ENCODE measurements at regions not wholly inside any gene's neighbourhood (a gene's known extent, or its start where the extent isn't known, plus 50 kb on each side); places are given as distances from the start of the nearest gene placed in this dataset.

GRCh38 chr20:40806929-40807820 lies 118.1 kb upstream of the MAFB start:
- Mint-ChIP-seq H3K27ac (no peak overlapping the region), H3K27me3 (peaks cover 1% of the 10 kb centered on the region), H3K36me3 (ENCODE audit: low read depth) (no peaks in the 10 kb centered on the region), H3K4me1 (ENCODE audit: low read depth) (peaks cover 15% of the 10 kb centered on the region), H3K4me3 (no peak overlapping the region), H3K9me3 (no peaks in the 10 kb centered on the region)
- intact Hi-C loops (cut with micrococcal nuclease): no loop called here

DNA sequence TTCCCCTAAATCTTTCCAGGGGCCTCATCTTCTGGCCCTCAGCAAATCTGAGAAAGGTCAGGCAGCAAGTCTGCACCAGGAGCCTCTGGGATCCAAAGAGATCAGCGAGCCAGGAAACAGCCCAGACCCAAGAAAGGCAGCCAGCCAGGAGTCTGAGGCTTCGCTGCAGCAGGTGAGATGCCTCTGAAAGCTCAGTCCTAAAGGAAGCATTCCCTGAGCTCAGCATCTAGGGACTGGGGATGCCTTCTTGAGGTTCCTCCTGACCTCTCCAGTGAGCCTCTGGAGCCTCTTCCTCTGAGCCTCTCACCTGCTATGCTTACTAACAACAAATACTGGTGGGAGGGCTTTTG lies 118.8 kb upstream of the MAFB start:
- Mint-ChIP-seq H3K4me1 (ENCODE audit: low read depth) (peaks cover 18% of the 10 kb centered on the region), H3K4me3 (no peak overlapping the region), H3K27me3 (peaks cover 1% of the 10 kb centered on the region), H3K36me3 (ENCODE audit: low read depth) (no peaks in the 10 kb centered on the region), H3K27ac (no peak overlapping the region), H3K9me3 (no peaks in the 10 kb centered on the region)
- intact Hi-C loops (cut with micrococcal nuclease): no loop called here

DNA sequence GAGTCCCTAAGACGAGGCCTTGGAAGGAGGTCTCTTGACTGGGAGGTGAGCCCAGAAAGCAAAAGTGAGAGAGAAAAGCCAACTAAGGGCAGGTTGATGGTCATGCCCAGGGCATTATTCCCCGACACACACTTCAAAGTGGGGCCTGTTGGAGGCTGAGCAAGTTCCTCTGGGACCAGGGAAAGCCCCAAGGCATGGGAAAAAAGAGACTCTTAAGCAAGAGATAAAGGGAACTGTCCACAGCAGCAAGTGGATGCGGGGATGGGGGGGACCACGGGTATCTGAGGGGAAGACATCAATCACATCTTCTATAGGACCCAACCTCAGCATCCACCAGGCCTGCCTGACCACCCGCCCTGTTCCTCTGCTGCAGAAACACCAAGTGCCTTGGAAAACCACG lies 119.9 kb upstream of the MAFB start:
- intact Hi-C loops (cut with micrococcal nuclease): no loop called here
- Mint-ChIP-seq H3K4me1 (ENCODE audit: low read depth) (peaks cover 20% of the 10 kb centered on the region), H3K27ac (no peak overlapping the region), H3K36me3 (ENCODE audit: low read depth) (no peaks in the 10 kb centered on the region), H3K4me3 (no peak overlapping the region), H3K27me3 (peaks cover 3% of the 10 kb centered on the region), H3K9me3 (no peaks in the 10 kb centered on the region)

DNA sequence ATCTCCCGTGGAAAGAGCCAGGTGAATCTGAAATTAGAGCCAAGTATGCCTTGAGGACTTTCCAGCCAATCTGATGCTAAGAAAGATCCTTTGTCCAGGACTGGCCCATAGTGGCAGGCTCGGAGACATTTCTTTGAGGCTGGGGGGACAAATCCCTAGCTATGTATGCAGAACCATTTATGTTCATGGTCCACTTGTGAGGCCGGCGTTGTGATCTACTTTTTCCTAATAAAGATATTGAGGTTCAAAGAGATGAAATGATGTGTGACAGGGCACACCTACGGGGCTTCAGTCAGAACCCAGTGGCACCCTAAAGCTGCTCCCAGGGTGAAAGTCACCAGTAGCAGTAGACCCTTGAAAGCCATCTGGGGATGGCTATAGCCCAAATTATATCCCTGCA lies 120.3 kb upstream of the MAFB start:
- peaks cover 20% of the 10 kb centered on the region for H3K4me1 Mint-ChIP-seq (ENCODE audit: low read depth)

DNA sequence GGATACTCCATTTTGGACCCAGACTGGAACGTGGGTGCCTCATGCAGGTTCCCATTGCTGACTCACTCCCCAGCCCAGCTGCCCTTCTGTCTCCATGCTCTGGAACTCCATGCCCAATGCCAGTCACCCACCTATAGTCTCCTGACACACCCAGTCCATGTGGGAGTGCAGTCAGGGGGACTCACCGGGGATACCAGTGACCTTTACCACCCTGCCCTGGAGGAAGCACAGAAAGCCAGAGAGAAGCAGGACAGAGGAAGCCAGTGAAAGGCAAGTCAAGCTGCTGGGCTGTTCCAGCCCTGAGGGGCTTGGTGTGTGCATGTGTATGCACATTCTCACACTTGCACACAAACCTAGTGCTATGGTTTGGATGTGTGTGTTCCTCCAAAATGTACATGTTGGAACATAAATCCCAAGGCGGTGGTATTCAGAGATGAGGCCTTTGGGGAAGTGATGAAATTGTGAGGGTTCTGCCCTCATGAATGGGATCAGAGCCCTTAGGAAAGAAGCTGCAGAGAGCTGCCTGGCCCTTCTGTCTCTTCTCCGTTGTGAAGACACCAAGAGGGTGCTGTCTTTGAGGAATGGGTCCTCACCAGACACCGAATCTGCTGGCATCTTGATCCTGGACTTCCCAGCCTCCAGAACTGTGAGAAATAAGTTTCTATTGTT lies 121.4 kb upstream of the MAFB start:
- no peaks in the 10 kb centered on the region for H3K36me3 Mint-ChIP-seq (ENCODE audit: low read depth)
- intact Hi-C loops (cut with micrococcal nuclease): no loop called here
- H3K9me3 Mint-ChIP-seq: no peaks in the 10 kb centered on the region
- no peak overlapping the region for H3K27ac Mint-ChIP-seq
- H3K4me3 Mint-ChIP-seq: no peak overlapping the region
- peaks cover 2% of the 10 kb centered on the region for H3K27me3 Mint-ChIP-seq
- peaks cover 20% of the 10 kb centered on the region for H3K4me1 Mint-ChIP-seq (ENCODE audit: low read depth)

More for the DNA sequence above, 120.3 kb upstream of the MAFB start:
- H3K27ac Mint-ChIP-seq: no peak overlapping the region
- H3K4me3 Mint-ChIP-seq: no peak overlapping the region
- H3K36me3 Mint-ChIP-seq (ENCODE audit: low read depth): no peaks in the 10 kb centered on the region
- no peaks in the 10 kb centered on the region for H3K9me3 Mint-ChIP-seq
- intact Hi-C loops (cut with micrococcal nuclease): no loop called here
- peaks cover 3% of the 10 kb centered on the region for H3K27me3 Mint-ChIP-seq

GRCh38 chr20:40811004-40811403 lies 122.0 kb upstream of the MAFB start:
- H3K36me3 Mint-ChIP-seq (ENCODE audit: low read depth): no peaks in the 10 kb centered on the region
- no peak overlapping the region for H3K27ac Mint-ChIP-seq
- H3K4me1 Mint-ChIP-seq (ENCODE audit: low read depth): peaks cover 20% of the 10 kb centered on the region
- no peaks in the 10 kb centered on the region for H3K9me3 Mint-ChIP-seq
- H3K27me3 Mint-ChIP-seq: peaks cover 2% of the 10 kb centered on the region
- no peak overlapping the region for H3K4me3 Mint-ChIP-seq
- intact Hi-C loops (cut with micrococcal nuclease): no loop called here

DNA sequence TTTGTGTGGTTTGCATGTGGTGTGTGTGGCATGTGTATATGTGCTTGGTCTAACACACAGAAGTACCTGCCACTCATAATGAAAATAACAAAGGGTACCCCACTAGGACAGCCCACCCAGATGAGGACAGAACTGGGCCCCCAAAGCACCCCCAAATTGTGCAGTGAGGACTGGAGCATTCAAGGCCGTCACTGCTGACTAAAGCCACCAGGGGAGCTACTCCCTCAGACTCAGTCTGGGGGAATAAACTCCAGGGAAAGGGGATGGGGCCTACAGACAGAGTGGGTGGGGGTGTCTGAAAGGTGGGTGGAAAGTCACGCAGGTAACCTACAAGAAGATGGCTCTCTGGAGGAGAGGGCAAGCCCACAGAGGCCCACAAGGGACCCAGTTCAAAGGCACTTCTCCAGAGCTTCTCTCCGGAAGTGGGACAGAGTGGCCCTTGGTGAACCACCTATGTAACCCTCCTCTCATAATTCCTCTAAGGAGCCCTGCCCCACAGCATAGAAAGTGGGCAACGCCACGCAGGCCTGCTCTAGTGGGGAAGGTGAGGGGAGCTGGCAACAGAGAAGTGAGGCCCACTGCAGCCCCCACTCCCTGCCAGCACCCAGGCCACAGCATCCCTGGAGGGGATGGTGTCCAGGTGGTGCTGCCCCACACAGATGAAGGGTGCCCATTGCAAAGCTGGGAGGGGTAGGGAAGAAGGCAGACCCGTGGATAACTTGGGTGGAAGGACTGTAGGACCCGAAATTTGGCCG lies 122.8 kb upstream of the MAFB start:
- H3K27me3 Mint-ChIP-seq: peaks cover 2% of the 10 kb centered on the region

GRCh38 chr20:40812415-40812925 lies 123.4 kb upstream of the MAFB start:
- no peaks in the 10 kb centered on the region for H3K36me3 Mint-ChIP-seq (ENCODE audit: low read depth)

More for the DNA sequence above, 122.8 kb upstream of the MAFB start:
- intact Hi-C loops (cut with micrococcal nuclease): no loop called here
- no peaks in the 10 kb centered on the region for H3K36me3 Mint-ChIP-seq (ENCODE audit: low read depth)
- no peak overlapping the region for H3K27ac Mint-ChIP-seq
- H3K9me3 Mint-ChIP-seq: no peaks in the 10 kb centered on the region
- H3K4me1 Mint-ChIP-seq (ENCODE audit: low read depth): peaks cover 20% of the 10 kb centered on the region
- H3K4me3 Mint-ChIP-seq: no peak overlapping the region

GRCh38 chr20:40813029-40813431 lies 124.0 kb upstream of the MAFB start:
- Mint-ChIP-seq H3K36me3 (ENCODE audit: low read depth) (no peaks in the 10 kb centered on the region), H3K27ac (no peak overlapping the region), H3K4me1 (ENCODE audit: low read depth) (peaks cover 20% of the 10 kb centered on the region), H3K9me3 (no peaks in the 10 kb centered on the region), H3K4me3 (no peak overlapping the region), H3K27me3 (peaks cover 2% of the 10 kb centered on the region)
- intact Hi-C loops (cut with micrococcal nuclease): no loop called here

More at GRCh38 chr20:40812415-40812925, 123.4 kb upstream of the MAFB start:
- Mint-ChIP-seq H3K4me1 (ENCODE audit: low read depth) (peaks cover 20% of the 10 kb centered on the region), H3K27me3 (peaks cover 2% of the 10 kb centered on the region), H3K4me3 (no peak overlapping the region), H3K27ac (no peak overlapping the region), H3K9me3 (no peaks in the 10 kb centered on the region)
- intact Hi-C loops (cut with micrococcal nuclease): no loop called here

- H3K27me3 Mint-ChIP-seq: peaks cover 2% of the 10 kb centered on the region
- H3K36me3 Mint-ChIP-seq (ENCODE audit: low read depth): no peaks in the 10 kb centered on the region
- H3K4me1 Mint-ChIP-seq (ENCODE audit: low read depth): peaks cover 20% of the 10 kb centered on the region
- no peaks in the 10 kb centered on the region for H3K9me3 Mint-ChIP-seq
- H3K4me3 Mint-ChIP-seq: no peak overlapping the region
- intact Hi-C loops (cut with micrococcal nuclease): no loop called here
- no peak overlapping the region for H3K27ac Mint-ChIP-seq
Observed at GRCh38 chr20:40813708-40814630, 124.9 kb upstream of the MAFB start.

- Mint-ChIP-seq H3K27ac (no peak overlapping the region), H3K4me1 (ENCODE audit: low read depth) (peaks cover 20% of the 10 kb centered on the region), H3K27me3 (peaks cover 2% of the 10 kb centered on the region), H3K9me3 (no peaks in the 10 kb centered on the region), H3K36me3 (ENCODE audit: low read depth) (no peaks in the 10 kb centered on the region), H3K4me3 (no peak overlapping the region)
- intact Hi-C loops (cut with micrococcal nuclease): no loop called here
Observed at GRCh38 chr20:40814631-40814960, 125.6 kb upstream of the MAFB start.

DNA sequence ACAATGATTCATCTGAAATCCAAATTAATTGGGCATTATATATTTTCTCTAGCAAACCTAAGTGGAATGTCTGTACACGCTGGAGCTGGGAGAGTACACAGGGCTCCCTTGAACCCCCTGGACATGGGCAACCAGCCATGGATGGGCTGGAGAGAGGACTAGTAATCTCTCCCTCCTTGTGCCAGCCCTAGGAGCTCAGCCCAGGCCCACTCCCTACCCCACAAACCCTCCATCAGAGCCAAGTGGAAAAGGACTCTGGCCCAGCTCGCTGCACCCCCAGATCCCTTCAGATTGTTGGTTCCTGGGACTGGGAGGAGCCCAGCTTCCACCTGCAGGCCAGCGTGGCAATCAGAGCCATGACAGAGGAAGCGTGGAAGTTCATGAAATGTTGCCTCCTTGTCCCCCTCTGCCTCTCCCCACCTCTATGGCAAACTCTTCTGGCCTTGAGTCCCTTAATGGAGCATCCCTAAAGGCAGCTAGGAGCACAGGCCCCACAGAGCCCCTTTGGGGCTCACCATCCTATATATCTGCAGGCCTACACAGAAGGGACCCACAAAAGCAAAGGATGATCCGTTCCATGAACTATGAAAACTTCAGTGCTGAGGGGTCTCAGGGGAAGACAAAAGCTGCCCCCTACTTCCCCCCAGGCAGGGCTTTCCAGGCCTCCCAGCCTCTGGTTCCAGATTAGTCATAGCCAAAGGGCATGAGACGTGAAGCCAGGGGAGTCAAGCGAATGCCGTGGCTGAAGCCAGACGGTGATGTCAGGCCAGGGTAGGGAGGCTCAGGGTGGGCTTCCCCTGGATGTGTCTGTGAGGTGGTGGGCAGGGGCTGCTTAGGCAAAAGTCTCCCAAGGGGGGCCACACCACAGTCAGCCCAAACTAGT lies 126.4 kb upstream of the MAFB start:
- no peaks in the 10 kb centered on the region for H3K36me3 Mint-ChIP-seq (ENCODE audit: low read depth)
- peaks cover 2% of the 10 kb centered on the region for H3K27me3 Mint-ChIP-seq
- no peak overlapping the region for H3K27ac Mint-ChIP-seq
- H3K9me3 Mint-ChIP-seq: no peaks in the 10 kb centered on the region
- no peak overlapping the region for H3K4me3 Mint-ChIP-seq
- intact Hi-C loops (cut with micrococcal nuclease): no loop called here
- H3K4me1 Mint-ChIP-seq (ENCODE audit: low read depth): peaks cover 15% of the 10 kb centered on the region

DNA sequence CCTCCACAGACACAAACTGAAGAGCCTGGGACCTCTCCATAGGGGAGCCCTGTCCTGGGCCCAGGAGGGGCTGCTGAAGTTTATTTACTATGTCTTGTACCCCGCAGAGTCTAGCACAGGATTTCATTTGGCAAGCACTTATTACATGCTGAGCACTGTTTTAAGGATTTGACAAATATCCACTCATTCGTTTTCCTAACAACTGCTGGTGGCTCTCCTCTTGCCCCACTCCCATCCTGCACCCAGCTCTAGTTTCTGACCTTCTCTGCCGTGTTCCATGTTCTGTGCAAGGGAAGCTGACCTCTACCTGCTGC lies 127.0 kb upstream of the MAFB start:
- Mint-ChIP-seq H3K36me3 (ENCODE audit: low read depth) (no peaks in the 10 kb centered on the region), H3K9me3 (no peaks in the 10 kb centered on the region), H3K4me3 (no peak overlapping the region), H3K27ac (no peak overlapping the region), H3K27me3 (peaks cover 2% of the 10 kb centered on the region), H3K4me1 (ENCODE audit: low read depth) (peaks cover 10% of the 10 kb centered on the region)
- intact Hi-C loops (cut with micrococcal nuclease): no loop called here

All from dendritic cell treated with granulocyte-macrophage colony-stimulating factor and Interleukin-4, amounts not matched to agents 40 ng/mL and 50 ng/mL, for 4 days (primary cell).